ENCODE measurements at regions not wholly inside any gene's neighbourhood (a gene's known extent, or its start where the extent isn't known, plus 50 kb on each side); places are given as distances from the start of the nearest gene placed in this dataset.

GRCh38 chrX:45749375-45749774 is 548.7 kb upstream of the DIPK2B start:
- TF ChIP-seq CTCF (IDR thresholded peaks at IDR 0.05; ENCODE audit: insufficient read depth, low read depth, low read length, missing control alignments): peak; percentile 6
- no peak overlapping the region for H3K4me3 ChIP-seq (ENCODE audit: low read depth, low read length)
- DNase-seq (ENCODE audit: low read depth): no peak

- no peak for TF ChIP-seq CTCF (IDR thresholded peaks at IDR 0.05; ENCODE audit: insufficient read depth, low read depth, low read length, missing control alignments)
- DNase-seq (ENCODE audit: low read depth): no peak
- H3K4me3 ChIP-seq (ENCODE audit: low read depth, low read length): no peak overlapping the region
These were observed 547.7 kb upstream of the DIPK2B start for GRCh38 chrX:45748369-45748774.

- DNase-seq (ENCODE audit: low read depth): no peak
- no peak overlapping the region for H3K4me3 ChIP-seq (ENCODE audit: low read depth, low read length)
- TF ChIP-seq CTCF (IDR thresholded peaks at IDR 0.05; ENCODE audit: insufficient read depth, low read depth, low read length, missing control alignments): no peak
These were observed 547.2 kb upstream of the DIPK2B start for GRCh38 chrX:45747905-45748304.

- H3K4me3 ChIP-seq (ENCODE audit: low read depth, low read length): no peak overlapping the region
- no peak for DNase-seq (ENCODE audit: low read depth)
- TF ChIP-seq CTCF (IDR thresholded peaks at IDR 0.05; ENCODE audit: insufficient read depth, low read depth, low read length, missing control alignments): no peak
These were observed 544.8 kb upstream of the DIPK2B start for GRCh38 chrX:45745479-45745878.

GRCh38 chrX:45743906-45744625 is 543.4 kb upstream of the DIPK2B start:
- no peak for DNase-seq (ENCODE audit: low read depth)
- TF ChIP-seq CTCF (IDR thresholded peaks at IDR 0.05; ENCODE audit: insufficient read depth, low read depth, low read length, missing control alignments): no peak
- no peak overlapping the region for H3K4me3 ChIP-seq (ENCODE audit: low read depth, low read length)

- TF ChIP-seq CTCF (IDR thresholded peaks at IDR 0.05; ENCODE audit: insufficient read depth, low read depth, low read length, missing control alignments): no peak
- no peak overlapping the region for H3K4me3 ChIP-seq (ENCODE audit: low read depth, low read length)
- peak; percentile 10 for DNase-seq (ENCODE audit: low read depth)
These were observed 542.4 kb upstream of the DIPK2B start for GRCh38 chrX:45743081-45743533.

GRCh38 chrX:45740291-45740690 is 539.6 kb upstream of the DIPK2B start:
- no peak overlapping the region for H3K4me3 ChIP-seq (ENCODE audit: low read depth, low read length)

More at GRCh38 chrX:45740291-45740690, 539.6 kb upstream of the DIPK2B start:
- no peak for TF ChIP-seq CTCF (IDR thresholded peaks at IDR 0.05; ENCODE audit: insufficient read depth, low read depth, low read length, missing control alignments)
- no peak for DNase-seq (ENCODE audit: low read depth)
